Glutamatergic neuron (in vitro differentiated cells): ENCODE measurements at regions not wholly inside any gene's neighbourhood (a gene's known extent, or its start where the extent isn't known, plus 50 kb on each side); places are given as distances from the start of the nearest gene placed in this dataset.

ENCODE experiments used
- DNase-seq: peaks from one replicate; pipeline ENCODE4 v3.0.0; 2022
- H3K27ac Mint-ChIP-seq: one replicate; pipeline ENCODE4 v1.8.0; 2020; ENCODE audit warnings: mild to moderate bottlenecking, mixed read lengths, inconsistent platforms; ENCODE audit not compliant: unreplicated experiment
- H3K27me3 Mint-ChIP-seq: one replicate; pipeline ENCODE4 v1.8.0; 2020; ENCODE audit warnings: mild to moderate bottlenecking, moderate library complexity, mixed read lengths, inconsistent platforms; ENCODE audit not compliant: unreplicated experiment
- H3K36me3 Mint-ChIP-seq: one replicate; pipeline ENCODE4 v1.8.0; 2020; ENCODE audit warnings: mild to moderate bottlenecking, mixed read lengths, inconsistent platforms; ENCODE audit not compliant: unreplicated experiment
- H3K4me1 Mint-ChIP-seq: one replicate; pipeline ENCODE4 v1.8.0; 2020; ENCODE audit warnings: mild to moderate bottlenecking, low read depth, mixed read lengths, inconsistent platforms; ENCODE audit not compliant: unreplicated experiment
- H3K4me3 Mint-ChIP-seq: one replicate; pipeline ENCODE4 v1.8.0; 2020; ENCODE audit warnings: mild to moderate bottlenecking, mixed read lengths, inconsistent platforms; ENCODE audit not compliant: unreplicated experiment
- H3K9me3 Mint-ChIP-seq: one replicate; pipeline ENCODE4 v1.8.0; 2020; ENCODE audit warnings: mild to moderate bottlenecking, moderate library complexity, mixed read lengths, inconsistent platforms; ENCODE audit not compliant: unreplicated experiment
- CTCF ChIP-seq: fragments of 200-600 bp; sonication (generic); IDR thresholded peaks from one replicate; pipeline ENCODE4 v1.5.0; 2021; ENCODE audit not compliant: partially characterized antibody, unreplicated experiment

- Mint-ChIP-seq H3K4me1 (no peaks in the 10 kb centered on the region), H3K36me3 (no peaks in the 10 kb centered on the region), H3K27me3 (no peaks in the 10 kb centered on the region), H3K4me3 (no peak overlapping the region), H3K27ac (no peak overlapping the region), H3K9me3 (no peaks in the 10 kb centered on the region)
- no peak for DNase-seq
- no peak for TF ChIP-seq CTCF
These were observed 953.0 kb downstream of the AMY1C start for GRCh38 chr1:104702731-104703130.

GRCh38 chr1:104706631-104707147, 957.0 kb downstream of the AMY1C start:
- Mint-ChIP-seq H3K9me3 (no peaks in the 10 kb centered on the region), H3K4me3 (no peak overlapping the region)

GRCh38 chr1:104718752-104719151, 969.1 kb downstream of the AMY1C start:
- Mint-ChIP-seq H3K36me3 (no peaks in the 10 kb centered on the region), H3K4me1 (no peaks in the 10 kb centered on the region), H3K27ac (no peak overlapping the region), H3K4me3 (no peak overlapping the region), H3K9me3 (no peaks in the 10 kb centered on the region), H3K27me3 (no peaks in the 10 kb centered on the region)
- TF ChIP-seq CTCF, result no peak
- DNase-seq, result no peak

More at GRCh38 chr1:104706631-104707147, 957.0 kb downstream of the AMY1C start:
- Mint-ChIP-seq H3K36me3 (no peaks in the 10 kb centered on the region), H3K4me1 (no peaks in the 10 kb centered on the region), H3K27me3 (no peaks in the 10 kb centered on the region), H3K27ac (no peak overlapping the region)
- TF ChIP-seq CTCF, result no peak
- no peak for DNase-seq

GRCh38 chr1:104720741-104721140, 971.0 kb downstream of the AMY1C start:
- H3K27ac Mint-ChIP-seq, result no peak overlapping the region
- H3K36me3 Mint-ChIP-seq, result no peaks in the 10 kb centered on the region
- no peaks in the 10 kb centered on the region for H3K9me3 Mint-ChIP-seq
- TF ChIP-seq CTCF, result no peak
- no peak overlapping the region for H3K4me3 Mint-ChIP-seq
- no peak for DNase-seq
- H3K27me3 Mint-ChIP-seq, result no peaks in the 10 kb centered on the region
- no peaks in the 10 kb centered on the region for H3K4me1 Mint-ChIP-seq

GRCh38 chr1:104726917-104727316, 977.2 kb downstream of the AMY1C start:
- no peak for DNase-seq
- Mint-ChIP-seq H3K27ac (no peak overlapping the region), H3K9me3 (no peaks in the 10 kb centered on the region), H3K27me3 (no peaks in the 10 kb centered on the region), H3K4me1 (peaks cover 5% of the 10 kb centered on the region), H3K4me3 (no peak overlapping the region), H3K36me3 (no peaks in the 10 kb centered on the region)
- TF ChIP-seq CTCF, result no peak
